ENCODE measurements at regions not wholly inside any gene's neighbourhood (a gene's known extent, or its start where the extent isn't known, plus 50 kb on each side); places are given as distances from the start of the nearest gene placed in this dataset.
A peak's percentile ranks its signal among the peaks of the same experiment; 100 is the strongest.
"Not testable (repeated sequence)": the region's sequence is repeated elsewhere in the genome, so short reads cannot be mapped to it uniquely, and the experiment has no call there.

DNA sequence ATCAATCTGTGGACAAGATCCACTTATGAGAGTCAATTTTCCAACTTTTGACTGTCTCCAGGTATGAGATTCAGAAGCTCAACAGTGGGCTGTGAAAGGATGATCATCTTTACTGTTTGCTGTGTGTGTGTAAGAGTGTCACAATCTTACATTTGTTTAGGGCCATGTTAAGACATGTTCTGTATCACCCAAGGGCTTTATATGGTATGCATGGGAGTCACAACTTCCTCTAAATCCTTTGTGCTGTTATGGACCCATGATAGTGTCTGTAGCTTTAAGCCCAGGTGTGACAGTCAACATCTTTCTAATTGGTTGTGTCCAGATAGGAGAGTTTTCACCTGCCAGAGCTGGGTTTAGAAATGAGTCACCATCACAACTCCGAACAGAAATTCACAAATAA lies 70.2 kb downstream of the ZNF726 start:
- FAIRE-seq; DNase-seq (ENCODE audit: insufficient read length, low spot score): not testable (repeated sequence)

DNA sequence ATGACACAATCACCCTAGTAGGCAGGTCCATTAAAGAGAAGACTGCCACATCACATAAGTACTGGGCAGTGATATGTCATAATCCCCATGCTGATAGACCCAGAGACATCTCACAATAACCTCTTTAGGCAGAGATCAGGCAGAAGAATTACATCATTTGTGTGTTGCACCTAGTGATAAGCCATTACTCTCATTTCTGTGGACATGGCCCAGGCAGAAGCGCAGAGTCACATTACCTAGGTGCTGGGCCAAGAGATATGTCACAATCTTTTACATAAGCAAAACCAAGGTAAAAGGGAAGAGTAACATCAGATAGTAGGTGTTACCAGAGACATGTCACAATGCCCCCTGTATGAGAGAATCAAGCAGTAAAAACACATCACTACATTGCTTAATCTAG lies 71.9 kb downstream of the ZNF726 start:
- FAIRE-seq = no peak
- no peak for TF ChIP-seq POLR2A (IDR thresholded peaks at IDR 0.05; ENCODE audit: low read depth, low read length)

DNA sequence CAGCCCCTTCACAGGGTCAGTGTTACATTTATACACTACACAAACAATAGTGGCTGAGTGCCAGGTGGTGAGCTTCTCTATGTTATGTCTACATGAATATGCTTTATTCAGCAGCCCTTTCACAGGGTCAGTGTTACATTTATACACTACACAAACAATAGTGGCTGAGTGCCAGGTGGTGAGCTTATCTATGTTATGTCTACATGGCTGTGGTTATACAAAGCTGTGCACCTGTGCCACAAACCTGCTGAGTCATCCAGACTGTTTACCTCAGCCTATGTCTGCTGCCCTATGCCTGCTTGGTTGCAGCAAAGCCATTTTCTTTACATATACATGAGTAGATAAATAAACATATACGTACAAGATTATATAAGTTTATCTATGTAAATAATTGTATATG lies 76.5 kb downstream of the ZNF726 start:
- DNase-seq (ENCODE audit: insufficient read length, low spot score) = no peak

More for the DNA sequence above, 71.9 kb downstream of the ZNF726 start:
- DNase-seq (ENCODE audit: insufficient read length, low spot score) = no peak

DNA sequence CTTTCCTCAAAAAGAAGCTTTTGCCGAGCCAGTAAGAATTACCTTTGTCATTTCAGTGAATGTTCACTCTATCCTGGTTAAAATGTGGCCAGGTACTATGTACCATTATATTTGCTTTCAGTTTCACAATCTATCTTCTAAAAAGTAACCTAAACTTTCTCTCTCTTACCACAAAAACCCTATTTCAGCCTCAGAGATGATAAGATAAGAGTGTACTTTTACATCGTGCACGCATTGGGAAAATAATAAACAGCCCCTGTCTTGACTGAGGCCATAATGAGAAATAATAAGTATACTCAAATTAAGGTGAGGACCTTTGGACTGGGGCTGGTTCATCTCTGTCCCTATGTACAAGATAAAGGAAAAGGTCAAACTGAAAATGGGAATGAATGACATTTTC lies 77.7 kb downstream of the ZNF726 start:
- FAIRE-seq (no peak), DNase-seq (ENCODE audit: insufficient read length, low spot score) (no peak)
- no peak for TF ChIP-seq POLR2A (IDR thresholded peaks at IDR 0.05; ENCODE audit: low read depth, low read length)

More for the DNA sequence above, 76.5 kb downstream of the ZNF726 start:
- no peak for TF ChIP-seq POLR2A (IDR thresholded peaks at IDR 0.05; ENCODE audit: low read depth, low read length)
- FAIRE-seq = no peak

DNA sequence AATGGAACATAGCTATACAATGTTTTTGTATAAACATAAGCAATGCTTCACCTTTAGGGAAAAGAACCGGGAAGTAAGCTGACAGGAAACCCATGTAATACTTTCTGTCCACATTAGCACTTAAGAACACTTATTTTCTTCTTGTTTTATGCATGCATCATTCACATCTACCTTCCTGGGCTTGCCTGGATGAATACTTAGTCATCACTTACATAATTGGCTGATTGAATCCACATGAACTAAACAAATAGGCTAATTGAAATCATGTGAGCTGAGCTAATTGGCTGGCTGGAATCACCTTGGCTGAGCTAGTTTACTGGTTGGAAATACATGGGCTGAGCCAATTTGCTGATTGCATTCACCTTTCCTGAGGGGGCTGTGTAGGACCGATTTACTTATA lies 78.8 kb downstream of the ZNF726 start:
- no peak for TF ChIP-seq POLR2A (IDR thresholded peaks at IDR 0.05; ENCODE audit: low read depth, low read length)

DNA sequence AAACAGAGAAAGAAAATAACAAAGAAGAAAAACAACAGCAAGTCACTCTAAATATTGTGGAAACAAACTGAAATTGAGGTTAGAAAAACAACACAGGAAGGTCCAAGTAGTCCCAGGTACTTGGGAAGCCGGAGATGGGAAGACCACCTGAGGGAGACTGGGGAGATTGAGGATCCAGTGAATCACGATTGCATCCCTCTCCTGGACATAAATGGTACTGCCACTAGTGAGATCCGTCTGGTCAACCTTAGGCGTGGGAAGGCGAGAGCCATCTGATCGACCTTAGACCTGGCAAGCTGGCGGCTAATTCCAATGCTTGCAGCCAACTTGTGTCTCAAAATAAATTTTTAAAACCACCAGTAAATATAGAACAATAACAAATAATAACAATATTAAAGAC lies 81.9 kb downstream of the ZNF726 start:
- TF ChIP-seq POLR2A (IDR thresholded peaks at IDR 0.05; ENCODE audit: low read depth, low read length) = no peak
- FAIRE-seq (no peak), DNase-seq (ENCODE audit: insufficient read length, low spot score) (peak; percentile 36)

More for the DNA sequence above, 78.8 kb downstream of the ZNF726 start:
- DNase-seq (ENCODE audit: insufficient read length, low spot score) = no peak
- no peak for FAIRE-seq

DNA sequence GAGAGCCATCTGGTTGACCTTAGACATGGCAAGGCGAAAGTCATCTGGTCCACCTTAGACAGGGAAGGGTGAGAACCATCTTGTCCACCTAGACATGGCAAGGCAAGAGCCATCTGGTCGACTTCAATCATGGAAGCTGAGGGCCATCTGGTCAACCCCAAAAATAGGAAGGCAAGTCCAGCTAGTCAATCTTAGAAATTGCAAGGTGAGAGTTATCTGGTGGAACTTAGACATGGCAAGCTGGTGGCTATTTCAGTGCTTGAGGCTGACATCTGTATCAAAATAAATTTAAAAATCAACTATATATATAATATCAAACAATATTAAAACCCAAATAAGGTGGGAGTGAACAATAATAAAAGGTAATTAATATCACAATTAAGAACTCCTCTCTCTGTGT lies 83.9 kb downstream of the ZNF726 start:
- TF ChIP-seq POLR2A (IDR thresholded peaks at IDR 0.05; ENCODE audit: low read depth, low read length) = no peak
- FAIRE-seq = no peak
- no peak for DNase-seq (ENCODE audit: insufficient read length, low spot score)

DNA sequence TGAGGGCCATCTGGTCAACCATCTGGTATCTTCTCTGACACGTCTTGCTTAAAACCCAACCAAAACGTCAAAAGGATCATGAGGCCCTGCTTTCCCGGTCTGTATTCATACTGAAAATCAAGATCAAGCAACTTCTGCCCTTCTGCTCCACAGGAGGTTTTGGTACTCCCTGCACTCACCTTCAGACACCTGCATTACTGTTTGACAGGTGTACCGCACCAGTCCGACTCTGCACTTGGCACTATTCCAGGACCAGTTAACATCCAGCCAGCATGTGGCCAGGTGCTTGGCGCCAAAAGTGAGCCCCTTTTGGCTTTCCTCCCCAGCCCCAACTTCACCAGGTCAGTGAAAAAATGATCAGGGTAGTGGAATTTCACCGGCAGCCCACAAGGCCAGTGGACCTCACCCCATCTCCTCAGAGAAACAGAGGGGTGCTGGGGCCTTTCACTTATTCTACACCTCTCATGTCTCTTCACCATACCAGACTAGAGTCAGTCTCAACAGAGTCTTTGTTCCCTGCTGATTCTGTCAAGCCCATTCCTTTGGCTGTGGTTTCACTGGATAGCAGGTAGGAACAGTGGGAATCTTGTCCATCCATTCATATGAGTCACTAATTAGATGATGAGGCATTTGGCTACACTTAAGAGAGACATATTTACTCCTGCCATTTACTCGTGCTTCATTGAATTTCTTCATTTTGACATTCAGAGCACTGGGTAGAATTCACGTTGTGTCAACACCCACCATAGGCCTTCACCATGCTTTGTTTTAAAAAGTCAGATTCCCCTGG lies 85.3 kb downstream of the ZNF726 start:
- DNase-seq (ENCODE audit: insufficient read length, low spot score) (no peak), FAIRE-seq (no peak)
- TF ChIP-seq POLR2A (IDR thresholded peaks at IDR 0.05; ENCODE audit: low read depth, low read length) = no peak

DNA sequence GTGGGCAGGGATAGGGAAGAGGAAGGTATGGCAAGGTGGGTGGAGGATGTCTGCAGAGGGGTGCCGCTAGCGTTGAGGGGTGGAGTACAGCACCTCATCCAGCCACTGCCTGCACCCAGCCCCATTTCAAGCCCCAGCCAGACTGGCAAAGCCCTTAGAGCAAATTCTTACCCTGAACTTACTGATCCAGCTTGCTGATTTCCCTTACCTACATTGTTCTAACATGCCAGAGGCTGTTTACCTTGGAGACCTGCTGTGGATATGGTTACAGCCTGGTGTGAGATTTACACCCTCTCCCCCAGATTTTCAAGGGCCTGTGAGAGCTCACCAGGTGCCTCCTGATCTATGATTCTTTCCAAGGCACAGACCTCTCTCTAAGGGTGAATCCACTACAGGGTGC lies 86.0 kb downstream of the ZNF726 start:
- no peak for DNase-seq (ENCODE audit: insufficient read length, low spot score)
- FAIRE-seq = no peak
- no peak for TF ChIP-seq POLR2A (IDR thresholded peaks at IDR 0.05; ENCODE audit: low read depth, low read length)

DNA sequence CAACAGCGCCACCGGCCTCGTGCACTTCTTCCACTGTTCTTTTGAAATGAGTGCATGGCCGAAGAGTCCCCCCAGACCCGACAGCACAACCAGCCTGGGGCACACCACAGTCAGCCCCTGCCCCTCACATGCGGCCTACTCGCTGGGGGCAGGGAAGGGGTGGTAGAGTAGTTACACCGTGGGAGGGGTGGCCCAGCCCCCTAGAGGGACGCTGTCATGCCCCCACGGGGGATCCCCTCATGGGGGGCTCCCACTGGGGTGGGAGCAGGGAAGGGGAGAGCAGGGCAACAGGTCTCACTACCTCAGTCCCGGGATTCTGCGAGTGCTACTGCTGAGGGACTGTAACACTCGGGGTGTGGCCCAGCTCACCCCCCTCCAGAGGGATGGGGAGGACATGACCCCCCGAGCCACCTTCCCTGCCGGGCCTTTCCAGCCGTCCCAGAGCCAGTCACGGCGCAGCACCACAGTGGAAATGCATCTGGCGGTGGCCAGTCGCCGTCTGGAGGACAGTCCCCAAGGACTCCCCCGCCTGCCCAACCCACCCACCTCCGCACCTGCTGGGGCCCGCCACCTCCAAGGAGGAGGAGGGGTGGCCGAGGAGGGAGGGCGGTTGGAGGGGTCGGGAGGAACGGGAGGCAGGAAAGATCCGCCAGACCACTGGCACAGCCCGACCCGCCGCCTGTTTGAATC lies 84.6 kb upstream of the ZNF254 start:
- FAIRE-seq (no peak), DNase-seq (ENCODE audit: insufficient read length, low spot score) (no peak)
- no peak for TF ChIP-seq POLR2A (IDR thresholded peaks at IDR 0.05; ENCODE audit: low read depth, low read length)

DNA sequence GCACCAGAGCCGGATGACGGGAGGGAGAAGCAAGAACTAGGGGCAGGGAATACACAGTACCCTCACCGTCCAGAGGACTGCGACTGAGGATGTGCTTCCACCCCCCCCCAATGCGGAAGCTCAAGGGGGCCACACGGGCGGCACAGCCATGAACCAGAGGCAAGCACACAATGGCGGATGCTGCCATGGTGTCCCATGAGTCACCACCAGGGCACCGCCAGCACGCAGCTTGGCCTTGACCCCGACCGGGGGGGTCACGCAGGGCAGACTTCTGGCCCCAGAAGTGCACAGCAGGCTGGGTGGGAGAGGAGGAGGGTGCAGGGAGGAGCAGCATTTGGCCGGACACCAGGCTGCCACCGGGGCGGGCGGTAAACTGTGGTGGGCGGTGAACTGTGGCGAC lies 83.5 kb upstream of the ZNF254 start:
- no peak for DNase-seq (ENCODE audit: insufficient read length, low spot score)
- TF ChIP-seq POLR2A (IDR thresholded peaks at IDR 0.05; ENCODE audit: low read depth, low read length) = no peak
- FAIRE-seq = no peak

DNA sequence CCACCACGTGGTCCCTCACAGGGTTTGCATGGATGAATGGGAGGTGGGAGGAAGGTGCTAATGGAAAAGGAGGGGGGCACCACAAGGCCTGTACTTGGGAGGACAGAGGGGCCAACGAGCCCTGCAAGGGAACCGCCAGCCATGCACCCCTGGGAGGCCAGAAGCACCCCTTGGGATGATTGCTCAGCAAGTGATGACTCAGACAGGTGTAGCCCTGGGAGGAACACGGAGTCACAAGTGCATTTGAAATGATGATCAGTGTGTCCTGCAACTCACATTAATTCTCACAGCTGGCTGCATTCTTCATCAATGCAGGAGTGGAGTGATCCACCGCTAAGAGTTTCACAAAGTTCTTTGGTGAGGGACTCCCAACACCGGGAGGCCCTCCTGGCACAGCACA lies 82.8 kb upstream of the ZNF254 start:
- no peak for DNase-seq (ENCODE audit: insufficient read length, low spot score)
- no peak for TF ChIP-seq POLR2A (IDR thresholded peaks at IDR 0.05; ENCODE audit: low read depth, low read length)
- FAIRE-seq = no peak

DNA sequence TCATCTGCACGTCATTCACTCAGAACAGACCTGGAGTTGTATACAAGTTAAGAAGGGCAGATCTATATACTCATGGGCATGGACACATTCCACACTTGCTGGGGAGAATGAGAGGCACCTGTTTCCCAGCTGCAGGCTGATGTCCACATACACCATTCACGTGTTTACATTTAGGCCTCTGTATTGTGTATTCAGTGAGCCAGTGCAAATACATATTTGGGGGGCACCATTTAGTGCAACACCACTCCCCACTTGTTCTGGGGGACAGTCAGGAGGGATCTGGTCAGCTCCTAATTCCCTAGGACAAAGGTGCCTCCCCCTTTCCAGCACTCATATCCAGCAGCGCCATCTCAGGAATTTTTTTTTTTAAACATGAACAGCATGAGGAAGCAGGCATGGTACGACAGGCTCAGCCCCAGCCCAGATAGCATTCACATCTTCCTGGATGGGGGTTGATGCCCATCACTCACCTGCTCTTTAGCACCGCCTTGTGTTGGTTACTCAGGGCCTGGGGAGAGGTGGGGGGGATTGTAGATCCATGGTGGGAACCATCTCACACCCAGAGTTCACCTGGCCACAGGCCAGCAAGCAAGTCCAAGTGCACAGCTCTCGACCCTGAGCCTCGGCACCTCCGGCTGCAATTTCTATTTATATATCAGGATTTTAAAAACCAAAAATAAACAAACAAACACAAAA lies 56.9 kb upstream of the ZNF254 start:
- no peak for TF ChIP-seq POLR2A (IDR thresholded peaks at IDR 0.05; ENCODE audit: low read depth, low read length)
- DNase-seq (ENCODE audit: insufficient read length, low spot score) = no peak
- FAIRE-seq = no peak

DNA sequence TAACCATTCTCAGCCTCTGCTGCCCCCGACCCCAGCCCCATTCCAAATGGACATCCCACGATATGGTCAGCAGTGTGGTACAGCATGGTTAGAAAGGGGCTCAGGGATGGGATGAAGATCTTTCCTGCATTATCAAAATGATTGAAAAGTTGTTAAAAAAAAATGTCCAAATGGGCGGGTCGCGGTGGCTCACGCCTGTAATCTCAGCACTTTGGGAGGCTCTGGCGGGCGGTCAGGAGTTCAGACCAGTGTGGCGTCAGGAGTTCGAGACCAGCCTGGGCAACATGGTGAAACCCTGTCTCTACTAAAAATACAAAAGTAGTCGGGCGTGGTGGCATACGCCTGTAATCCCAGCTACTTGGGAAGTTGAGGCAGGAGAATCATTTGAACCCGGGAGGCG lies 54.3 kb upstream of the ZNF254 start:
- no peak for TF ChIP-seq POLR2A (IDR thresholded peaks at IDR 0.05; ENCODE audit: low read depth, low read length)
- no peak for FAIRE-seq
- DNase-seq (ENCODE audit: insufficient read length, low spot score) = no peak

Data from H54 (cell line).